HL-60 (cell line): ENCODE measurements at regions not wholly inside any gene's neighbourhood (a gene's known extent, or its start where the extent isn't known, plus 50 kb on each side); places are given as distances from the start of the nearest gene placed in this dataset.

Experiments used
- DNase-seq, 2 experiments: peaks; one replicate each; pipeline ENCODE4 v3.0.0-alpha.2; 2010 to 2020; ENCODE audit warnings: low read depth in 1 of 2, low spot score in 1 of 2
- H3K27ac ChIP-seq: fragments of 250-450 bp; sonication (Bioruptor Pico); replicated peaks from 2 replicates; pipeline ENCODE4 v1.5.1; 2020; ENCODE audit warnings: mild to moderate bottlenecking, moderate library complexity
- H3K27me3 ChIP-seq: fragments of 250-450 bp; sonication (Bioruptor Pico); 2 replicates; pipeline ENCODE4 v1.5.1; 2021; ENCODE audit warnings: mild to moderate bottlenecking, moderate library complexity; ENCODE audit not compliant: insufficient read depth, poor library complexity, severe bottlenecking
- H3K4me3 ChIP-seq: replicated peaks from 2 replicates; pipeline ENCODE4 v1.5.1; 2011; ENCODE audit warnings: mild to moderate bottlenecking, control low read depth, low read length; ENCODE audit not compliant: insufficient read depth
- CTCF ChIP-seq: IDR thresholded peaks from one replicate; pipeline ENCODE4 v1.5.1; 2011; ENCODE audit warnings: low read length, control low read depth, inconsistent platforms; ENCODE audit not compliant: insufficient read depth
- GABPA ChIP-seq: IDR thresholded peaks from 2 replicates; pipeline ENCODE4 v1.6.1; 2012; ENCODE audit warnings: low read depth
- POLR2AphosphoS5 ChIP-seq: IDR thresholded peaks from 2 replicates; pipeline ENCODE4 v1.6.1; 2012; ENCODE audit warnings: low read depth
- REST ChIP-seq: IDR thresholded peaks from 2 replicates; pipeline ENCODE4 v1.6.1; 2012; ENCODE audit warnings: low read depth; ENCODE audit not compliant: insufficient replicate concordance
- SPI1 ChIP-seq: IDR thresholded peaks from 2 replicates; pipeline ENCODE4 v1.6.1; 2012; ENCODE audit warnings: low read depth, mild to moderate bottlenecking, borderline replicate concordance

GRCh38 chr11:104432526-104432925 is 268.6 kb upstream of the PDGFD start:
- DNase-seq = no peak
- Histone ChIP-seq H3K27ac (no peak overlapping the region), H3K4me3 (no peak overlapping the region), H3K27me3 (no peaks in the 10 kb centered on the region)
- TF ChIP-seq SPI1 (no peak), CTCF (no peak)

- Histone ChIP-seq H3K27ac (no peak overlapping the region), H3K27me3 (no peaks in the 10 kb centered on the region), H3K4me3 (no peak overlapping the region)
- TF ChIP-seq REST (no peak), SPI1 (no peak), CTCF (no peak), GABPA (no peak), POLR2AphosphoS5 (no peak)
- DNase-seq = no peak
Observed at GRCh38 chr11:104422324-104422944, 258.5 kb upstream of the PDGFD start.

- peak in 1 of 2 experiments; percentile 5 for DNase-seq
- Histone ChIP-seq H3K27me3 (no peaks in the 10 kb centered on the region), H3K27ac (no peak overlapping the region), H3K4me3 (no peak overlapping the region)
- TF ChIP-seq POLR2AphosphoS5 (no peak), SPI1 (no peak), REST (no peak), CTCF (no peak), GABPA (no peak)
Observed at GRCh38 chr11:104410336-104410735, 246.4 kb upstream of the PDGFD start.

GRCh38 chr11:104408630-104409029 is 244.7 kb upstream of the PDGFD start:
- TF ChIP-seq SPI1 (no peak), REST (no peak), POLR2AphosphoS5 (no peak), GABPA (no peak), CTCF (no peak)
- no peak for DNase-seq
- Histone ChIP-seq H3K27ac (no peak overlapping the region), H3K27me3 (no peaks in the 10 kb centered on the region), H3K4me3 (no peak overlapping the region)
